SK-N-SH treated with all-trans-retinoic acid at 6 μM for 48 hours (cell line): ENCODE measurements at regions not wholly inside any gene's neighbourhood (a gene's known extent, or its start where the extent isn't known, plus 50 kb on each side); places are given as distances from the start of the nearest gene placed in this dataset.

Source experiments
- ATAC-seq: fragments of 200-7000 bp; cut with Tn5 transposase; 3 replicates; pipeline ENCODE4 v1.9.1; 2020; ENCODE audit warnings: mild to moderate bottlenecking, moderate library complexity
- ARNTL ChIP-seq: fragments of 450-650 bp; formaldehyde crosslinking; IDR thresholded peaks from 2 replicates; pipeline ENCODE4 v1.5.0; 2020; ENCODE audit warnings: low read depth, mild to moderate bottlenecking, moderate library complexity, borderline replicate concordance
- BACH2 ChIP-seq: fragments of 250-450 bp; sonication (Bioruptor Pico); IDR thresholded peaks from 2 replicates; pipeline ENCODE4 v1.9.0; 2021; ENCODE audit warnings: mild to moderate bottlenecking, borderline replicate concordance
- CREB5 ChIP-seq: fragments of 250-450 bp; sonication (Bioruptor Pico); IDR thresholded peaks from 2 replicates; pipeline ENCODE4 v1.5.1; 2020; ENCODE audit warnings: low read depth, mild to moderate bottlenecking, moderate library complexity
- CSDC2 ChIP-seq: fragments of 250-450 bp; sonication (Bioruptor Pico); IDR thresholded peaks from 2 replicates; pipeline ENCODE4 v1.5.0; 2020; ENCODE audit warnings: mild to moderate bottlenecking, moderate library complexity
- ESRRG ChIP-seq: fragments of 250-450 bp; sonication (Bioruptor Pico); IDR thresholded peaks from 2 replicates; pipeline ENCODE4 v1.6.1; 2021; ENCODE audit warnings: mild to moderate bottlenecking
- GLIS3 ChIP-seq: fragments of 250-450 bp; sonication (Bioruptor Pico); IDR thresholded peaks from 2 replicates; pipeline ENCODE4 v1.5.0; 2020; ENCODE audit warnings: mild to moderate bottlenecking, moderate library complexity
- ISL1 ChIP-seq: fragments of 250-450 bp; sonication (Bioruptor Pico); IDR thresholded peaks from 2 replicates; pipeline ENCODE4 v2.1.2; 2022; ENCODE audit warnings: mild to moderate bottlenecking, moderate library complexity
- OSR1 ChIP-seq: fragments of 250-450 bp; sonication (Bioruptor Pico); IDR thresholded peaks from 2 replicates; pipeline ENCODE4 v1.8.0; 2022; ENCODE audit warnings: moderate library complexity, mild to moderate bottlenecking, inconsistent platforms
- PATZ1 ChIP-seq: fragments of 250-450 bp; sonication (Bioruptor Pico); IDR thresholded peaks from 2 replicates; pipeline ENCODE4 v1.8.0; 2020; ENCODE audit warnings: mild to moderate bottlenecking, moderate library complexity, borderline replicate concordance
- POU6F1 ChIP-seq: fragments of 250-450 bp; sonication (Bioruptor Pico); IDR thresholded peaks from 2 replicates; pipeline ENCODE4 v1.8.0; 2021; ENCODE audit warnings: low read depth, mild to moderate bottlenecking, moderate library complexity, borderline replicate concordance
- PPARA ChIP-seq: fragments of 250-450 bp; sonication (Bioruptor Pico); IDR thresholded peaks from 2 replicates; pipeline ENCODE4 v1.5.0; 2020; ENCODE audit warnings: mild to moderate bottlenecking, borderline replicate concordance
- SNAI2 ChIP-seq: fragments of 250-450 bp; sonication (Bioruptor Pico); IDR thresholded peaks from 2 replicates; pipeline ENCODE4 v1.5.0; 2020; ENCODE audit warnings: mild to moderate bottlenecking, moderate library complexity
- TCF4 ChIP-seq: fragments of 250-450 bp; sonication (Bioruptor Pico); IDR thresholded peaks from 2 replicates; pipeline ENCODE4 v1.8.0; 2021; ENCODE audit warnings: mild to moderate bottlenecking, moderate library complexity, borderline replicate concordance
- TOX ChIP-seq: fragments of 250-450 bp; sonication (Bioruptor Pico); IDR thresholded peaks from 2 replicates; pipeline ENCODE4 v1.8.0; 2021; ENCODE audit warnings: mild to moderate bottlenecking, moderate library complexity, borderline replicate concordance
- TSHZ2 ChIP-seq: fragments of 250-450 bp; sonication (Bioruptor Pico); IDR thresholded peaks from 2 replicates; pipeline ENCODE4 v1.5.0; 2020; ENCODE audit warnings: mild to moderate bottlenecking, moderate library complexity
- ZC3H10 ChIP-seq: fragments of 250-450 bp; sonication (Bioruptor Pico); IDR thresholded peaks from 2 replicates; pipeline ENCODE4 v1.5.1; 2021; ENCODE audit warnings: mild to moderate bottlenecking, moderate library complexity
- ZFP3 ChIP-seq: fragments of 250-450 bp; sonication (Bioruptor Pico); IDR thresholded peaks from 2 replicates; pipeline ENCODE4 v1.5.0; 2020; ENCODE audit warnings: mild to moderate bottlenecking, moderate library complexity
- ZFP30 ChIP-seq: fragments of 450-650 bp; formaldehyde crosslinking; IDR thresholded peaks from 2 replicates; pipeline ENCODE4 v1.5.0; 2022; ENCODE audit warnings: mild to moderate bottlenecking, moderate library complexity
- ZNF565 ChIP-seq: fragments of 450-650 bp; formaldehyde crosslinking; conservative IDR thresholded peaks from 2 replicates; pipeline ENCODE4 v1.5.0; 2020; ENCODE audit warnings: low read depth, mild to moderate bottlenecking, moderate library complexity
- ZNF70 ChIP-seq: fragments of 450-650 bp; formaldehyde crosslinking; IDR thresholded peaks from 2 replicates; pipeline ENCODE4 v1.5.0; 2020; ENCODE audit warnings: mild to moderate bottlenecking, moderate library complexity
- ZNF8 ChIP-seq: fragments of 450-650 bp; formaldehyde crosslinking; IDR thresholded peaks from 2 replicates; pipeline ENCODE4 v1.5.0; 2020; ENCODE audit warnings: mild to moderate bottlenecking, moderate library complexity

GRCh38 chr9:99447951-99448350, 225.9 kb downstream of the SEC61B start:
- no peak for TF ChIP-seq TOX
- no peak for TF ChIP-seq CSDC2 (CRISPR knock-in tag)
- no peak for TF ChIP-seq SNAI2 (CRISPR knock-in tag)
- TF ChIP-seq GLIS3 (CRISPR knock-in tag) = no peak
- no peak for TF ChIP-seq BACH2 (CRISPR knock-in tag)
- TF ChIP-seq ZNF8 (CRISPR knock-in tag) = no peak
- TF ChIP-seq ZNF70 (CRISPR knock-in tag) = no peak
- no peak for TF ChIP-seq ISL1 (CRISPR knock-in tag)
- no peak for TF ChIP-seq CREB5 (CRISPR knock-in tag)
- no peak for TF ChIP-seq ZFP30 (CRISPR knock-in tag)
- TF ChIP-seq ZNF565 = no peak
- no peak for TF ChIP-seq POU6F1
- no peak for TF ChIP-seq TSHZ2 (CRISPR knock-in tag)
- no peak for TF ChIP-seq ESRRG (CRISPR knock-in tag)
- TF ChIP-seq ARNTL = no peak
- TF ChIP-seq OSR1 = no peak
- no peak for TF ChIP-seq ZFP3 (CRISPR knock-in tag)
- TF ChIP-seq PPARA (CRISPR knock-in tag) = no peak
- no peak for TF ChIP-seq PATZ1

GRCh38 chr9:99449726-99450125, 227.6 kb downstream of the SEC61B start:
- ATAC-seq = no peak
- TF ChIP-seq ZNF565 (no peak), TSHZ2 (CRISPR knock-in tag) (no peak), PPARA (CRISPR knock-in tag) (no peak), ZNF70 (CRISPR knock-in tag) (no peak), ZFP3 (CRISPR knock-in tag) (no peak), TCF4 (no peak), ISL1 (CRISPR knock-in tag) (no peak), PATZ1 (no peak), OSR1 (no peak), SNAI2 (CRISPR knock-in tag) (no peak), ZC3H10 (CRISPR knock-in tag) (no peak), CSDC2 (CRISPR knock-in tag) (no peak), BACH2 (CRISPR knock-in tag) (no peak), ESRRG (CRISPR knock-in tag) (no peak), POU6F1 (no peak)

More at GRCh38 chr9:99447951-99448350, 225.9 kb downstream of the SEC61B start:
- ATAC-seq = no peak
